Motor neuron (in vitro differentiated cells): ENCODE measurements at regions not wholly inside any gene's neighbourhood (a gene's known extent, or its start where the extent isn't known, plus 50 kb on each side); places are given as distances from the start of the nearest gene placed in this dataset.

Experiments
- ATAC-seq, 8 experiments: fragments of 200-7000 bp; cut with Tn5 transposase; replicated peaks in 6 of 8; 2 replicates each; pipeline ENCODE4 v1.8.0; 2021; ENCODE audit warnings: mild to moderate bottlenecking in 8 of 8, moderate library complexity in 8 of 8
- H3K27ac ChIP-seq, 2 donors: fragments of 250-450 bp; sonication (Bioruptor Pico); 2 replicates each; pipeline ENCODE4 v1.9.0; 2021; ENCODE audit warnings: antibody characterized with exemption in 2 of 2, mild to moderate bottlenecking in 2 of 2, moderate library complexity in 1 of 2
- H3K4me1 ChIP-seq, 2 donors: fragments of 250-450 bp; sonication (Bioruptor Pico); replicated peaks in 1 of 2; 2 replicates each; pipeline ENCODE4 v1.6.1; 2021; ENCODE audit warnings: antibody characterized with exemption in 2 of 2, mild to moderate bottlenecking in 2 of 2, moderate library complexity in 1 of 2
- H3K4me3 ChIP-seq, 5 donors: fragments of 250-450 bp; sonication (Bioruptor Pico); 2 replicates each; pipeline ENCODE4 v1.9.0; 2021; ENCODE audit warnings: antibody characterized with exemption in 5 of 5, mild to moderate bottlenecking in 5 of 5, moderate library complexity in 4 of 5
- WGBS, 10 experiments: fragments of 450-650 bp; shearing (Covaris generic); methylation state at CpG; one replicate each; pipeline ENCODE4 v1.0.0; 2022; 5-methylcytosine and 5-hydroxymethylcytosine counted together
- in situ Hi-C, 9 experiments: fragments of 400-800 bp; cut with MboI; loops; one replicate each; pipeline ENCODE4 v1.15.0; 2021; ENCODE audit warnings: low sequenced_read_pairs in 9 of 9, low pct_unique_long_range_greater_than_20kb in 2 of 9; ENCODE audit not compliant: unreplicated experiment in 9 of 9

DNA sequence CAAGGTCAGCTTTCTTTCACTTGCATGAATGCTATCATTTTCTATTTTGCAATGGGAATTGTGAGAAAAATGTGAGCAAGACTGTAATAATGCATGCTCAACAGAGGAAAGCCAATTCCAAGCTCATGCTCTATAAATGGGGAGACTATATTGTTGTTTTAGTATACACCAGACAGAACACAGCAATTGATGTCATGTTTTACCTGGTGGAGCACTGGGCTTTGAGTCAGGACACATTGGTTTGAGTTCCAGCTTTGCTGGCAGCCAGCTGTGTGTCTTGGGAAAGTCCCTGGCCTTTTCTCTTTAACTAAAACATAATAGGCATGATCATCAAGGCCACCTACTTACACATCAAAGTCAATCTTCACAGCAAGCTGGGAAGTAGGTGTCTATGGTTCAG is 83.3 kb downstream of the FOXA2 start:
- no peak overlapping the region for H3K4me3 ChIP-seq
- no peak overlapping the region for H3K27ac ChIP-seq
- in situ Hi-C loops, result no loop called here
- H3K4me1 ChIP-seq, result peaks cover 0 to 8% of the 10 kb centered on the region in 2 donors
- no peak for ATAC-seq

DNA sequence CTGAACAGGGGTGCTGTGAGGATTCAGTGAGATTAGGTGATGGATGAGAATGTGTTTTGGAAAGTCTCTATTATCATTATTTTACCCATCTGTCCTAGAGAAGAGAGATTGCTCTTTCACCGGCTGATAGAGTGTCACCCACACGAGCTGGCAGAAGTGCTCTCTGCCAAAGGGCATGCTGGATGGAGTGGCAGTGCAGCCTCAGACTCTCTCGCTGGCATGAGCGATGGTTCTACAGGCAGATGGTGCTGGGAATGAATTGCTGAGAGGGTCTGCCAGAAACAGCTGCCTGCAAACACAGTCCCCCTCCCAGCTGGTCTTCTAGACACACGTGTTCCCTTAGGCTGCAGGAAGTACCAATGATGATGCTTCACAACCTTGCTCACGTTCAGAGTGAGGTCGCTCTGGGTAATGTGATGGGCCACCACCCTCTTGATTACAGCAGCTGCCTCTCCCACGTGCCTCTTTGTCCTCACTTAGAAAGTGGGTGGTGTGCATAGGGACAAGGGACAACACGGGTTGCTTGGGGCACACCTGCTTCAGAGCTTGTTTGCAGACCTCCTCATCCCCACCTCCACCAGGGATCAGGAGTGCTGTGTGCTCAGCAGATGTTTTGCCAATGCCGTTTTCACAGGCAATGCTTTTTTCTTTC is 84.7 kb downstream of the FOXA2 start:
- ATAC-seq, result peak in 2 of 8 experiments; percentile 25 to 67
- WGBS, 10 experiments, result 8 to 100% (median 43%) methylated on average over 1 to 4 of the region's 10 CpGs; no CpG with 5 or more reads in 4 of the 10 experiments
- in situ Hi-C loops, result no loop called here
- Histone ChIP-seq H3K4me1 (peaks cover 0 to 8% of the 10 kb centered on the region in 2 donors), H3K4me3 (no peak overlapping the region), H3K27ac (no peak overlapping the region)

DNA sequence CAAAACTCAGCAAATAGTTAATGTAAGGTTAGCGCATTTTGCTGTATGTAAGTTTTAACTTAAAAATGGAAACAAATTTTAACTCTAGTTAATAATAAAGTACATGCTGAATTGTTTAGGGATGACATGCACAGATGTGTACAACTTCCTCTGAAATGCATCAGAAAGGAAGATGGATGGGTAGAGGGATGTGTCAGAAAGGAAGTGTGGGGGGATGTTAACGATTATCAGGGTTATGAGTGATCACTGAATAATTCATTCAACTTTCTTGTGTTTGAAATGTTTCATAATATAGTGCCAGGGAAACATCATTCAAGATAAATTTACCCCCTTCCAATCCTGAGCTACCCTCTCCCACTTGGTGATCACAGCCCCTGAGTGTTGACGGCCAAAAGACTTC is 87.6 kb downstream of the FOXA2 start:
- 0 to 100% (median 88%) methylated on average over 1 to 3 of the region's 3 CpGs for WGBS, 10 experiments
- no peak for ATAC-seq
- Histone ChIP-seq H3K27ac (no peak overlapping the region), H3K4me3 (no peak overlapping the region), H3K4me1 (no peaks in the 10 kb centered on the region)
- in situ Hi-C loops, result no loop called here

DNA sequence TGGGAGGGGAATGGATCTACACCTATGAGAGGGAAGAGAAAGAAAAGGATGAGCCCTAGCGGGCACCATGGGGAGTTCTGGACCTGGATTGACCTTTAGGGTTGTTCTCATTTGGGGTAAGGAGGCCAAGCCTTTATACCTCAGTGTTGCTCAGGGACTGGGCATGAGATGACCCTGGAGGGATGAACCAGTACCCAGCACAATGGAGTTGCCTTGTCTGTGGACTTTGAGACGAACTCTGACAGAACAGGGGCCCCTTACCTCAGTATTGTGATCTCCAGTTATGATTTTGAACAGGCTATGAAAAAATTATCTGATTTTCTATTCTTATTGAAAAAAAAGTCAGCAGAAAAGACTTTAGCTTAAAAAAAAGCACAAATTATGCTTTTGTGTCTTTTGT is 88.6 kb downstream of the FOXA2 start:
- Histone ChIP-seq H3K4me3 (no peak overlapping the region), H3K4me1 (peaks cover 0 to 6% of the 10 kb centered on the region in 2 donors), H3K27ac (no peak overlapping the region)
- no peak for ATAC-seq
- WGBS, 10 experiments, result 0 to 100% (median 86%) methylated on average over 1 to 2 of the region's 2 CpGs; no CpG with 5 or more reads in 3 of the 10 experiments
- in situ Hi-C loops, result no loop called here

DNA sequence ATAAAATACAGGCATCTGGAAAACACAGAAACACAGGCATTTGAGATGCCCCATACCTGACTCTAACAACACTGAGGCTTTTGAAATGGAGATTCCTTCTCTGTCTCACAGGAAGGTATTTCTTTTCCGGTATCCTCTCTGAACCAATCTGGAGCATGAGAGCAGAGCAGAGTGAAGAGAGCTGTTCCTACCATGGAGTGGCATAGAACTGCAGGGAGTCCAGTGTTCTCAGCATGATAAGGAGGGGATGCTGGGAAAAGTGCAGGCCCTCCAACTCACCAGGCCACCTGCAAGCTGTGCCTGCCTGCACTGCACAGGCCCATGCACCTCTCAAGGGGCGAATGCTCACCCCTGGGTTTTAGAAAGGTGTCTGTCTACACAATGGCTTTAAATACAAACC is 89.2 kb downstream of the FOXA2 start:
- Histone ChIP-seq H3K4me3 (no peak overlapping the region), H3K27ac (no peak overlapping the region), H3K4me1 (peaks cover 0 to 11% of the 10 kb centered on the region in 2 donors)
- in situ Hi-C loops, result no loop called here
- ATAC-seq, result no peak
- WGBS, 10 experiments, result 33 to 100% (median 75%) methylated on average over 1 to 2 of the region's 2 CpGs; no CpG with 5 or more reads in 7 of the 10 experiments

DNA sequence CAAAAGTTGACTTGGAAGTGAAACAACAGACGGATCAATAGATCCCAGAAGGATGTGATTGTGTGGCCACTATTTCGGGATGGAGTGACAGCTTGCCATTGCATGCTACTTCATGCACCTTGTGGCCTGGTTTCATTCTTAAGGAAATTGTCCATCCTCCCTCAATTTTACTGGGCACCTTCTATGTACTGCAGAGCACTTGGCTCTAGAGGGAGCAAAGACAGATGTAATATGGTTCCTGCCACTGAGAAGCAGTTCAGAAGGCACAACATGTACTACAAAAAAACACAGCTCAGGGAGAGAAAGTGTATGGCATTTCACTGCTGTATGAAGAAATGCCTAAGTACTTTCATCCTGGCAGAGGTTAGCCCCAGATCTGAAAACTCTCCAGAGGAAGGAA is 91.9 kb downstream of the FOXA2 start:
- no peak overlapping the region for H3K4me3 ChIP-seq
- in situ Hi-C loops, result no loop called here
- H3K4me1 ChIP-seq, result peaks cover 0 to 18% of the 10 kb centered on the region in 2 donors
- no peak overlapping the region for H3K27ac ChIP-seq
- ATAC-seq, result no peak
- WGBS, 10 experiments, result 17 to 100% (median 54%) methylated on average over 1 to 2 of the region's 2 CpGs; no CpG with 5 or more reads in 3 of the 10 experiments

DNA sequence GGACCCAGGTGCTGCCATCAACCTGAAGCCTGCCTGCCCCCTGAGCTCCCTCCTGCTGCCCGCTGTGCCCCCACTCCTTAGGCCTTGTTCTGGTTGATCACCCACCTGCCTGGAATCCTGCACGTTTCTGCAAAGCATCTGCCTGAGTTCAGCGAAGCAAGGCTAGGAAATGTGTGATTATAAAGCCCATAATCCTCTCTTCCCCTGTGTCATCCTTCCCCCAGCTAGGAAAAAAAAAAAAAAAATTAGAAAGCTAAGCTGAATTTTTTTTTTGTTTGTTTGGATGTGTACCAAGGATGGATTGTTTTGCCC is 93.2 kb downstream of the FOXA2 start:
- in situ Hi-C loops, result no loop called here
- WGBS, 10 experiments, result 0 to 25% (median 20%) methylated on average over 1 to 2 of the region's 3 CpGs; no CpG with 5 or more reads in 5 of the 10 experiments
- no peak for ATAC-seq
- H3K27ac ChIP-seq, result peak overlapping the region in 1 of 2 donors; percentile 70
- H3K4me3 ChIP-seq, result no peak overlapping the region
- peaks cover 0 to 18% of the 10 kb centered on the region in 2 donors for H3K4me1 ChIP-seq

DNA sequence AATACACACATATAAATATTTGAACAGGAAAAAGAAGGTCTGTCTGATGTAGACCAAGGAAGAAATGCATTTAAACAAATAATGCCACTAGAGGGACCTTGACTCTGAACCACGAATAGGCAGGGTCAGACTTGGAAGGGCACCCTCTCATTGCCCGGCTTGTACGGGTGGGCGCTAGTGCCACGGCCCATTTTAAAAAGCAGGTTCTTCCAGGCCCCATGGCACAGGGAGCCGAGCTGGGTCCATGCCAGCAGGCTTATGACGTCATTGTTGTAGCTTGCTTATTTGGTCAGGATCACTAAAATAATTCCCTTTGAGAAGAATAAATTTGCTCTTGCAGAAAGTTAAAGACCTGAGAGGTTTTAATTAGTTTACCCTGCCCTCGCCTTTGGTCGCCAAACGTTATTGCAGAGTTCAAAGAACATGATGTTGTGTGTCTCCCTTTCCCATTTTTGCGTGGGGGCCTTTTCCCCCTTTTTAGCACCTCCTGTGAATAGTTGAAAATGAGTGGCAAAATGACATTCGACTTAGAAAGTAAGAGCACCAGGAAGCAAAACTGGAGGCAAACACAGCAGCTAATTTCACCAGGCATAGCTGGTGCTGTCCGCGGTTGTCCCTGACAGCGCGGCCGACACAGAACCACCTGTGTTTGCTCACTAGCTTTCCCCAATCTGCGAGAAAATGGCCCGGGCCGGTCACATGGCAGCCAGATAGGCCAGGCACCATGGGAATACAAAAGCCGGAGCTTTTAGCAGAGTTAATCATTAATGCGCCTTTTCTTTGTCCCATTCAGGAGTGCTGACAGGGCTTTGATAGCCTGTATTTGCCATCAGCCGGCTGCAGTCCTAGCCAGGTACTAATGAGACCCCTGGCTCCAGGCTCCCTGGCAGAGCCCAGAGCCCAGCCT is 93.8 kb downstream of the FOXA2 start:
- 0 to 65% (median 26%) methylated on average over 5 to 18 of the region's 23 CpGs for WGBS, 10 experiments

DNA sequence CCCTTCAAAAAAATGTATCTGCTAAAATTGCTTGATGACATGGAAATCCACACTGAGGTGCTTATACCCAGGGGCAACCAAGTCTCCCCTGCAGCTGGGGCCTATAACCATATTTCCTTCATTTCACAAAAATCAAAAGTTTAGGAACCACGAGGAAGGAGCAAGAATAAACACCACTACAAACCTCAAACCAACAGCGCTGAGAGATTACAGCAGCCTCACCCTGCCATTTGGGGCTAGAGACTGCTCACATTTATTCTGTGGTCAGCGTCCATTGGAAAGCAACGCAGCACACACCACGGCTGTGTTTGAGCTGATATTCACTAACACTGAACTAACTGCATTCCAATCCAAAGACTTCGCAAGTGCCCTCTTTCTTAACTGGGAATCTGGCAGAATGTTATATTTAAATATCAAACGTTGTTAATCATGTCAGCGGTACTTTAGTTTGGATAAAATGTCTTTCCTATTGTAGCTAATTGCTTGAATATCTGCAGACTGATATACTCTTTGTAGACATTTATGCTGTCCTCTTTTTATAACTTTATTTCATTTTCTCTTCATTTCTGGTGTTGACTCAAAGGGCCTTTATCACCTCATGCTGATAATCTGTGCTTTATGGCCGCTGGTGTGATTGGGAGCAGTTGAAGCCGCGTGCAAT is 94.6 kb downstream of the FOXA2 start:
- ATAC-seq, result no peak
- Histone ChIP-seq H3K4me1 (peaks cover 0 to 18% of the 10 kb centered on the region in 2 donors), H3K4me3 (no peak overlapping the region), H3K27ac (peak overlapping the region in 1 of 2 donors; percentile 69)
- WGBS, 10 experiments, result 28 to 76% (median 55%) methylated on average over 3 to 10 of the region's 11 CpGs
- in situ Hi-C loops, result no loop called here

More for the DNA sequence above, 93.8 kb downstream of the FOXA2 start:
- Histone ChIP-seq H3K27ac (peak overlapping the region in 1 of 2 donors; percentile 70), H3K4me1 (peaks cover 0 to 18% of the 10 kb centered on the region in 2 donors), H3K4me3 (no peak overlapping the region)
- in situ Hi-C loops, result no loop called here
- ATAC-seq, result peak in 5 of 8 experiments; percentile 95 to 98 (median 96)

DNA sequence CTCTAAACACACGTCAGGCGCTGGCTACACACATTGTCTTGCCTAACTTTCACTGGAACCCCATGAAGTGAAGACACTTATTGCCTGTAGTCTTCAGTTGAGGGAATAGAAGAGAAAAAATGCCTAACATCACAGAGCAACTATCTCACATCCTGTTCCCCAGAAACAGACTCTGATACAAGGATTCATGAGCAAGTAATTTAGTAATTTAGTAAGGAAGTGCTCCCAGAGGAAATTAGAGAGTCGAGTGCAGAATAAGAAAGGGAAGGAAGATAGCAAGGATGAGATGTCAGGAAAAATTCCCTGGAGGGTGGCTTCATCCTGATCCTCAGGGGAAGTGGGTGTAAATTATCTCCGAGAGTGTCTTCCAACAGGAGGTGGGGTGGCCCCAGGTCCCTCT is 104.0 kb downstream of the FOXA2 start:
- in situ Hi-C loops, result no loop called here
- ATAC-seq, result no peak
- Histone ChIP-seq H3K27ac (no peak overlapping the region), H3K4me1 (no peaks in the 10 kb centered on the region), H3K4me3 (no peak overlapping the region)
- 0 to 90% (median 82%) methylated on average over 1 to 4 of the region's 4 CpGs; no CpG with 5 or more reads in 4 of the 10 experiments for WGBS, 10 experiments

DNA sequence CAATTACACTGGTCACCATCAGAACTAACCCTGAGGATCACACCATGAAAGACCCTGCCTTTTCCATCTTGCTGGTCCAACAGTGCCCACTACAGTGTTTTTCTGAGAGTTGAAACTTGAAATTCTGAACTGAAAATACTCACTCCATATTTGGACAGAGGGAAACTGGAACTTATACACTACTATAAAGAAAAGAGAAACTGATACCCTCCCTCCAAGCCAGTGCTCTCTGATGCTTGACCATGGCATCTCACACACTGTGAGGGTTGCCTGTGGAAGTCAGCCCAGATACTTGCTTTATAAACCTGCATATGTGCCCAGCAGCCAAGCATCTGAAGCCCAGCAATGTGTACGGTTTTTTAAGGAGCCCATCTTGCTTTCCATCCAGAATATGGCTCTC is 108.7 kb downstream of the FOXA2 start:
- 20% methylated on average over 1 of the region's 1 CpG; no CpG with 5 or more reads in 8 of the 10 experiments for WGBS, 10 experiments
- ATAC-seq, result no peak
- no peak overlapping the region for H3K27ac ChIP-seq
- no peaks in the 10 kb centered on the region for H3K4me1 ChIP-seq
- H3K4me3 ChIP-seq, result no peak overlapping the region
- in situ Hi-C loops, result no loop called here

DNA sequence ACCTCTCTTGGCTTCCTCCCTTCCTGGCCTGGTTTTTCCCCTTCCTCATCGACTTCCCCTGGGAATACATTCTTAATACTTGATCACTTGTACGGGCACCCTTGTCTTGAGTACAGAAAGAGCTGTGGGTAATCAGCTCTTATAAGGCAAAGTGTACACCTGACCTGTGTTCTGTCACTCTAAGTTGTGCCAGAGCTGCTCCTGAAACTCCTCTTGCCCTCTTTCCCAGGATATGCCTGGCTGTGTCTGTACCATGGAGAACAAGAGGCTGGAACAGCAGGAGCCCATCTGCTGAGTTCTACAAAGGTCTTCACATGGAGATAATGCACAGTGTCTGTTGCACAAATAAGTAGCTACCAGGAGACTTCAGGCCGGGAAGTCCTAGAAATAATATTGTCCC is 110.1 kb downstream of the FOXA2 start:
- no peaks in the 10 kb centered on the region for H3K4me1 ChIP-seq
- in situ Hi-C loops, result no loop called here
- H3K27ac ChIP-seq, result no peak overlapping the region
- peak in 1 of 8 experiments; percentile 53 for ATAC-seq
- H3K4me3 ChIP-seq, result no peak overlapping the region
- WGBS, 10 experiments, result 0 to 100% (median 81%) methylated on average over 1 to 3 of the region's 3 CpGs; no CpG with 5 or more reads in 2 of the 10 experiments

DNA sequence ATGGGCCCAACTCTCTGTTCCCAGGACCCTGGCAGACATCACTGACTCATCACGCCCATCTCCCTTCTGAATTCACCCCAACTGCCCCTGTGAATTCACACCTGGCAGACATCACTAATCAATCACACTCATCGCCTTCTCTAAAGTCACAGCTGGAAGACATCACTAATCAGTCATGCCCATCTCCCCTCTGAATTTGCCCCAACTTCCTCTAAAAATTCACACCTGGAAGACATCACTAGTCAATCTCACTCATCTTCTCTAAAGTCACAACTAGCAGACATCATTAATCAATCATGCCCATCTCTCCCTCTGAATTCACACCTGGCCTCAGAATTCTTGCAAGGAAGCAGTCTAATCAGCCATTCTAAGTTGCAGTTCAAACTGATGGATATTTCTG is 111.1 kb downstream of the FOXA2 start:
- Histone ChIP-seq H3K4me1 (no peaks in the 10 kb centered on the region), H3K4me3 (no peak overlapping the region), H3K27ac (no peak overlapping the region)
- 44 to 100% (median 88%) methylated on average over 1 to 2 of the region's 2 CpGs; no CpG with 5 or more reads in 2 of the 10 experiments for WGBS, 10 experiments
- in situ Hi-C loops, result no loop called here
- ATAC-seq, result no peak
